IPS-15b (cell line): ENCODE measurements at regions not wholly inside any gene's neighbourhood (a gene's known extent, or its start where the extent isn't known, plus 50 kb on each side); places are given as distances from the start of the nearest gene placed in this dataset.
"Not testable (repeated sequence)": the region's sequence is repeated elsewhere in the genome, so short reads cannot be mapped to it uniquely, and the experiment has no call there.

Experiments
- H3K27me3 ChIP-seq: one replicate; pipeline ENCODE4 v1.6.1; 2013; ENCODE audit warnings: low read length; ENCODE audit not compliant: control insufficient read depth, insufficient read depth
- H3K36me3 ChIP-seq: one replicate; pipeline ENCODE4 v1.6.1; 2013; ENCODE audit warnings: low read length; ENCODE audit not compliant: control insufficient read depth, insufficient read depth
- H3K4me1 ChIP-seq: one replicate; pipeline ENCODE4 v1.6.1; 2013; ENCODE audit warnings: mild to moderate bottlenecking, low read length; ENCODE audit not compliant: control insufficient read depth, insufficient read depth
- H3K4me3 ChIP-seq: one replicate; pipeline ENCODE4 v1.5.1; 2013; ENCODE audit warnings: low read depth, low read length
- H3K9ac ChIP-seq: one replicate; pipeline ENCODE4 v1.6.1; 2013; ENCODE audit warnings: low read depth, mild to moderate bottlenecking, low read length
- H3K9me3 ChIP-seq: one replicate; pipeline ENCODE4 v1.6.1; 2013; ENCODE audit warnings: mild to moderate bottlenecking, low read length; ENCODE audit not compliant: control insufficient read depth, insufficient read depth

DNA sequence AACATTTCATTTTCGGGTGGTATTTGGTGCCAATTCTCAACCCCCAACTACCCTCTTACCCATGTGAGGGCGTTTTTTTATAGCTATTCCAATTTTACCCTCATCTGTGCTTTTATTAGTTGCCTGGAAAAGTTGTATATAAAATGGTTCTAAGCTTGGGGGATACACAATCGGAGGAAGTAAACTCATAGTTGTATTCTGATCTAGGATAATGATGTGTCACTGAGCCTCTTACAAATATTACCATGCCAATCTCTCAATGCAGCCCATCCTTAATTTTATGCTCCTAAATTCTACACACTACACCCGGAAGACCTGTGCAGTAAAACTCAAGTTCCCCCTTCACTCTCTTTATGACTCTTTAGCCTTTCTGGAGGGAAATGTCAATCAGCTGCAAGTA lies 1206.5 kb upstream of the FLRT2 start:
- Histone ChIP-seq H3K4me1 (no peaks in the 10 kb centered on the region), H3K27me3 (no peaks in the 10 kb centered on the region), H3K4me3 (no peak overlapping the region), H3K9ac (no peak overlapping the region), H3K36me3 (no peaks in the 10 kb centered on the region), H3K9me3 (no peaks in the 10 kb centered on the region)

DNA sequence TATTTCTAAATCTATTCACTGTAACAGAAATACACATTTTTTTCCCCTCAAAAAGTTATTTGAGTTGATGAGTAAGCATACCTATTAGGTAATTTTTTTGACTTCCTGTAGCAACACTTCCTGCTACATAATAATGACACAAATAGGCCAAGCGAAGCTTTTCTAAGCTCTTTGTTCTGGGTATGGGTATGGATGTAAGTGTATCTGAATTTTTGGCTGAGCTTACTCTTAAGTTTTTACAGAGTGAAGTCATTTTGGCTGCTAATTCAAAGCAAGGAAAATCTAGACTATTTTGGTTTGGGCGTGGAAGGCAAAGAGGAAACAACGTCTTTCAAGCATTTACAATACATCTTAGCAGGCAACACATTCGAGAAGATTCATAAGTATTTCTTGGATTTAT lies 1206.0 kb upstream of the FLRT2 start:
- H3K36me3 ChIP-seq = no peaks in the 10 kb centered on the region
- no peaks in the 10 kb centered on the region for H3K27me3 ChIP-seq
- H3K9me3 ChIP-seq = no peaks in the 10 kb centered on the region
- H3K4me1 ChIP-seq = no peaks in the 10 kb centered on the region
- H3K4me3 ChIP-seq = no peak overlapping the region
- no peak overlapping the region for H3K9ac ChIP-seq

DNA sequence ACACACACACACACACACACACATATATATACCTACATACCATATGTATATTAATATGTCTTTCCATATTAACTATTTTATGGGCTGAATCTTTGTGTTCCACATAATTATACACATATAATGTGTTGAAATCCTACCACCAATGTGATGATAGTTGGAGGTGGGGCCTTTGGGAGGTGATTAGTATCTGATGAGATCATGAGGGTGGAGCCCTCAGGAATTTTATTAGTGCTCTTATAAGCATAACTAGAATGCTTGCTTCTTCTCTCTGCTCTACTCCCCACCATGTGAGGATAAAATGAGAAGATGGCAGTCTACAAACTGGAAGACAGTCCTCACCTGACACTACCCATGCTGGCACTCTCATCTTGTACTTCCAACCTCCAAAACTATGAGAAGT lies 1193.5 kb upstream of the FLRT2 start:
- no peak overlapping the region for H3K4me3 ChIP-seq
- no peaks in the 10 kb centered on the region for H3K36me3 ChIP-seq

DNA sequence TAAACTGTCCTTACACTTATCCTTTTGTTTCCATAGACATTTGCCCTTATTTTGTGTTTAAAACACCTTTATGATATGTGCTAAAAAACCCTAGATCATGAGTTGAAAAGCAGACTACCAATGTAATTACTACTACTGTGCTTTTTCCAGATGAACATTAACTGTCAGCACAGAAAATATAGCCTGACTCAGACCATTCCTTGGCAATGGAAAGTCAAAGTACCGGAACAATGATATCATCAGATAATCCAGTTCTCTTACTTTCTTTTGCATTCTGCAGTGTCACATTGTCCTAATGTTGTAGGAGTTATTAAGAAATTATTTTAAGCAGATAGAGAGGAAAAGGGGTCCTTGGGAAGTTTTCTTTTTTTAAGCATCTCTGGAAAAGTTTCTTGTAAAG lies 1189.0 kb upstream of the FLRT2 start:
- H3K9ac ChIP-seq = no peak overlapping the region
- no peaks in the 10 kb centered on the region for H3K4me1 ChIP-seq
- H3K27me3 ChIP-seq = no peaks in the 10 kb centered on the region
- H3K36me3 ChIP-seq = no peaks in the 10 kb centered on the region
- no peak overlapping the region for H3K4me3 ChIP-seq
- no peaks in the 10 kb centered on the region for H3K9me3 ChIP-seq

More for the DNA sequence above, 1193.5 kb upstream of the FLRT2 start:
- no peaks in the 10 kb centered on the region for H3K9me3 ChIP-seq
- H3K4me1 ChIP-seq = no peaks in the 10 kb centered on the region
- no peaks in the 10 kb centered on the region for H3K27me3 ChIP-seq
- no peak overlapping the region for H3K9ac ChIP-seq

DNA sequence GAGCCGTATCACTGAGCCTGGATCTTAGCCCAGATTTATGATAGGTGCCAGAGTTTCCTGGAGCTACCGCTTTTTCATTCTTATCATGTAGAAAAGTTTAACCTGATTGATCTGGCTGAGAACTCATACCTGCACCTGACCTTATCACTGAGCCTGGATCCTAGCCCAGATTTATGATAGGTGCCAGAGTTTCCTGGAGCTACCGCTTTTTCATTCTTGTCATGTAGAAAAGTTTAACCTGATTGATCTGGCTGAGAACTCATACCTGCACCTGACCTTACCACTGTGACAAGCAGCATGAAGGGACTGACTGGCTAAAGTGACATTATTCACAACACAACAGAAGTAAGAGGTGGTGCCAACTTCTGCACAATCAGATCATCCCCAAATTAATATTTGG lies 1188.1 kb upstream of the FLRT2 start:
- H3K27me3 ChIP-seq, H3K9ac ChIP-seq, H3K36me3 ChIP-seq, H3K4me1 ChIP-seq, H3K4me3 ChIP-seq, H3K9me3 ChIP-seq: not testable (repeated sequence)

DNA sequence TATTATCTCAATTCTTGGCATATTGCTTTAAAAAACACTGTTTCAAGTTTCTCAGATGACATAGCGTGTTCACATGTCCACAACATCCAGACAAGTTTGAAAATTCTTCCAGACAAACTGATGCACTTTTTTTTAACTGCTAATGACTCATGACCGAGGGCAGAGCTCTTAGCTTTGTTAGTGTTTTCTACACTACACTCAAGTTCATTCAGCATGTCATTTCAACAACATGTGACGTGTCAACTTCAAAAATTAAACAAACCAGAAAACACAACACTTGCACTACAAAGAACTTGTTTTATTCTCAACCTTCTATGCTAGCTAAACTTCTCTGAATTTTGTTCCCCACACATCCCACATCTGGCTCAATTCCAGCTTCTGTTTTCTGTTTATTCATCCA lies 1186.3 kb upstream of the FLRT2 start:
- Histone ChIP-seq H3K9me3 (no peaks in the 10 kb centered on the region), H3K27me3 (no peaks in the 10 kb centered on the region), H3K4me1 (no peaks in the 10 kb centered on the region), H3K36me3 (no peaks in the 10 kb centered on the region), H3K9ac (no peak overlapping the region), H3K4me3 (no peak overlapping the region)

DNA sequence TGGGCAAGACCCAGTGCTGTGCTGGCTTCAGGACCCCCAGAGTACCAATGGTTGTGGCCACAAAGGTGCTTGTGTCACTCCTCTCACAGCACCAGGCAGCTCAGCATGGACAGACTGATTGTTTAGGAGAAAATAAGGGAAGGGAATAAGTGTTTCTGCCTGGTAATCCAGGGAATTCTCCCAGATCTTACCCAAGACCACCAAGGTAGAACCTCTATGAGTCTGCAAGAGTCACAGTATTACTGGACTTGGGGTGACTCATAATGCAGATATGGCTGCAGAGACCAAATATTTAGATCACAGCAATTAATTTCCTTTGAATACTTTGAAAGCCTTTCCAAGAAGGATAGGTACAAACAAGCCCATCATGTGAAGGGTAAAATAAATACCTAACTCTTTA lies 1178.3 kb upstream of the FLRT2 start:
- Histone ChIP-seq H3K27me3 (no peaks in the 10 kb centered on the region), H3K9me3 (no peaks in the 10 kb centered on the region), H3K36me3 (no peaks in the 10 kb centered on the region), H3K4me1 (no peaks in the 10 kb centered on the region), H3K9ac (no peak overlapping the region), H3K4me3 (no peak overlapping the region)

DNA sequence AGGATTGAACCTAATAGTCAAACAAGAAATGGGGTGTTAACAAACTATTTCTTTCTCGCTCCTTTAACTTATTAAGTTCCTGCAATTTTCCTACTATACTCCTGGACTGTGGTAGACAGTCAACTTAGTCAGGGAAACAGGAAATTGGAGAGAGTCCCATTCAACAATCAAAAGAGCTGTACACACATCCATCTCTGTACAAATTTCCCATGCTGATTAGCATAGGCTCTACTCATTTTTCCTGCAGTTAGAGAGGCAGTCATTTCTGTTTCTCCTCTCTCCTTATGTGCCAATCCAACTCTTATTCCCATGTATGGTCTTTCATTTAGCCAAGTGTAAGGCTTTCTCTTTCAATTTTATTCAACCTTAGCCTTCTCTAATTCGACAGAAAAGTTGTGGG lies 1168.5 kb upstream of the FLRT2 start:
- H3K36me3 ChIP-seq = no peaks in the 10 kb centered on the region
- no peaks in the 10 kb centered on the region for H3K27me3 ChIP-seq
- no peaks in the 10 kb centered on the region for H3K4me1 ChIP-seq
- no peak overlapping the region for H3K4me3 ChIP-seq
- H3K9ac ChIP-seq = no peak overlapping the region
- H3K9me3 ChIP-seq = no peaks in the 10 kb centered on the region

DNA sequence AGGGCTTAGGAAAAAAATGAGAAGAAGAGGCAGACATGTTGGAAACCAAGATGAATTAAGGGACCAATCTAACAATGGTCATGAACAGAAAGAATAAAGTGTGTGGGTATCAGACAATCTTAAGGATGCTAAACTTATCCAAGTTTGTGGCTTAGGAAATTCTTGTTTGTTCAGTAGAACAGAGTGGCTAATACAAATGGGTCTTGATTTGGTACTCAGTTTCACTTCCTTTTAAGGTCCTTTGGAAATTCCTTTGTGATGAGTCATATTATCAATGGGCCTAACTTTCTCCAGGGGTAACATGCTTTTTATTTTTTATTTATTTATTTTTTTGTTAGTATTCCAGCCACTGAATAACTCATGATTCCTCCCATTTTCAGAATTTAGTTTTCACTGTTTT lies 1154.7 kb upstream of the FLRT2 start:
- H3K9ac ChIP-seq = no peak overlapping the region
- no peaks in the 10 kb centered on the region for H3K4me1 ChIP-seq
- H3K4me3 ChIP-seq = no peak overlapping the region
- no peaks in the 10 kb centered on the region for H3K27me3 ChIP-seq
- no peaks in the 10 kb centered on the region for H3K36me3 ChIP-seq
- no peaks in the 10 kb centered on the region for H3K9me3 ChIP-seq

DNA sequence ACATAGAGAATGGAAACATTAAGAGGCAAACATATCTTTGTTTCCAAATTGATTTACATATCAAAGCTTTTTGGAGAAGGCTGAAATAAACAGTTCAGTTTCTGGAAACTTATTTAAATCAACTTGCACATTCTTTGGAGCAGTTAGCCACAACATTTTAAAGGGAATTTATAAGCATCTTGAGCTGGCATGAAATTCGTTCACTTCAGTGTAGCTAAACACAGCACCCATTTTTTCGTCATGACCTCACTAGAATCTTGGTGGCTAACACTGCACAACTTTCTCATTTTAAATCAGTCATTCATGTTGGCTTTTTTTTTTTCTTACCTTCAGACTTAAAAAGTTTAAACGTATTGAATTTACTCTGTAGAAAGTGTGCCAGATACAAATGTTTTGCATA lies 1139.9 kb upstream of the FLRT2 start:
- Histone ChIP-seq H3K4me3 (no peak overlapping the region), H3K27me3 (no peaks in the 10 kb centered on the region), H3K4me1 (no peaks in the 10 kb centered on the region), H3K9me3 (no peaks in the 10 kb centered on the region), H3K36me3 (no peaks in the 10 kb centered on the region), H3K9ac (no peak overlapping the region)

DNA sequence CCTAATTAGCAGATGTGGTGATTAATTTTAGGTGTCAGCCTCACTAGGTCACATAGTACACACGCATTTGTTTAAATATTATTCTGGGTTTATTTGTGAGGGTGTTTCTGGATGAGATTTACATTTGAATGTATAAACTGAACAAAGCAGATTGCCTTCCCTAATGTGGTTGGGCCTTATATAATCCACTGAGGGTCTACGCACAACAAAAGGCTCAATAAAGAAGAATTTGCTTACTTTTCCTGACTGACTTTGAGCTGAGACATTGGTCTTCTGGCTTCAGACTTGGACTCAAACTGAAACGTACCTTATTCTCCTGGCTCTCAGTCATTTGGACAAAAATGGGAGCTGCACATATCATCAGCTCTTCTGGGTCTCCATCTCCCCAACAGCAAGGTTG lies 1132.3 kb upstream of the FLRT2 start:
- Histone ChIP-seq H3K4me3 (no peak overlapping the region), H3K9me3 (no peaks in the 10 kb centered on the region), H3K4me1 (no peaks in the 10 kb centered on the region), H3K36me3 (no peaks in the 10 kb centered on the region), H3K9ac (no peak overlapping the region), H3K27me3 (no peaks in the 10 kb centered on the region)

DNA sequence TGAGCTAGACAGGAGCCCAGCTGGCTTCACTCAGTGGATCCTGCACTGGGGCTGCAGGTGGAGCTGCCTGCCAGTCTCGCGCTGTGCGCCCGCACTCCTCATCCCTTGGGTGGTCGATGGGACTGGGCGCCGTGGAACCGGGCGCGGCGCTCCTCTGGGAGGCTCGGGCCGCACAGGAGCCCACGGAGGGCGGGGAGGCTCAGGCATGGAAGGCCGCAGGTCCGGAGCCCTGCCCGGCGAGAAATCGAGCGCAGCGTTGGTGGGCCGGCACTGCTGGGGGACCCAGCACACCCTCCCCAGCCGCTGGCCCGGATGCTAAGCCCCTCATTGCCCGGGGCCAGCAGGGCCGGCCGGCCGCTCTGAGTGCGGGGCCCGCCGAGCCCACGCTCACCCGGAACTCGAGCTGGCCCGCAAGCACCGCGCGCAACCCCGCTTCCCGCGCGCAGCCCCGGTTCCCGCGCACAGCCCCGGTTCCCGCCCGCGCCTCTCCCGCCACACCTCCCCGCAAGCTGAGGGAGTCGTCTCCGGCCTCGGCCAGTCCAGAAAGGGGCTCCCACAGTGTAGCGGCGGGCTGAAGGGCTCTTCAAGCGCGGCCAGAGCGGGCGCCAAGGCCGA lies 1130.5 kb upstream of the FLRT2 start:
- no peak overlapping the region for H3K4me3 ChIP-seq
- no peaks in the 10 kb centered on the region for H3K9me3 ChIP-seq
- H3K36me3 ChIP-seq = no peaks in the 10 kb centered on the region
- no peaks in the 10 kb centered on the region for H3K27me3 ChIP-seq
- no peaks in the 10 kb centered on the region for H3K4me1 ChIP-seq
- no peak overlapping the region for H3K9ac ChIP-seq

DNA sequence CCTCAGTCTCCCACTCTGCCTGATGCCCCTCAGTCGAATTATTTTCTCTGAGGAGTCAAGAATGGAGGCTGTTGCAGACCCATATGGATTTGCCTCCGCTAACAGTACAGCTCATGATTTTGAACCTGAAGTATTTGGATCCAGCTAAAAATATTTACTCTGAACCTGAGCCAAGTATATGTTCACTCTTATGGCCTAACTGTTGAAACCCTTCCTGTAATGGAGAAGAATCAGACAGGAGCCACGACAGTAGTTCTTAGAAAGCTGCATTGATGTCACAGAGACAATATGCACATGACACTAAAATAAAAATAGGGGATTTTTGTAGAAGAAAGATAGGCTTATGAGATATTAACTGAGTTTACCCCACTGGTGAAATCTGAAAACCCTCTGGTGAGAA lies 1128.3 kb upstream of the FLRT2 start:
- Histone ChIP-seq H3K27me3 (no peaks in the 10 kb centered on the region), H3K9ac (no peak overlapping the region), H3K36me3 (no peaks in the 10 kb centered on the region), H3K4me3 (no peak overlapping the region), H3K4me1 (no peaks in the 10 kb centered on the region), H3K9me3 (no peaks in the 10 kb centered on the region)
